Lower leg skin (tissue), 4 donors: ENCODE measurements at regions not wholly inside any gene's neighbourhood (a gene's known extent, or its start where the extent isn't known, plus 50 kb on each side); places are given as distances from the start of the nearest gene placed in this dataset.

Source experiments
- DNase-seq, 2 donors: peaks; one replicate each; pipeline ENCODE4 v3.0.0-alpha.2; 2019; ENCODE audit warnings: low spot score in 2 of 2
- H3K4me3 ChIP-seq: fragments of 200-600 bp; sonication (generic); 2 replicates; pipeline ENCODE4 v1.5.1; 2017; ENCODE audit warnings: mild to moderate bottlenecking, low read depth; ENCODE audit not compliant: poor library complexity, severe bottlenecking
- CTCF ChIP-seq, 3 donors: fragments of 450-650 bp; IDR thresholded peaks; one replicate each; pipeline ENCODE4 v1.5.1; 2016; ENCODE audit warnings: antibody characterized with exemption in 3 of 3, mild to moderate bottlenecking in 3 of 3, moderate library complexity in 2 of 3
- POLR2A ChIP-seq, 2 donors: fragments of 450-650 bp; IDR thresholded peaks; one replicate each; pipeline ENCODE4 v1.6.1; 2016 to 2017; ENCODE audit warnings: antibody characterized with exemption in 2 of 2, mild to moderate bottlenecking in 1 of 2, moderate library complexity in 1 of 2
- WGBS, 2 donors: methylation state at CpG; one replicate each; pipeline ENCODE4 v1.1.5; 2018; 5-methylcytosine and 5-hydroxymethylcytosine counted together
- intact Hi-C: fragments of 100-400 bp; cut with DNase I; formaldehyde crosslinking; loops from one replicate; pipeline ENCODE4 v1.15.0; 2023; ENCODE audit warnings: low total_unique reads

DNA sequence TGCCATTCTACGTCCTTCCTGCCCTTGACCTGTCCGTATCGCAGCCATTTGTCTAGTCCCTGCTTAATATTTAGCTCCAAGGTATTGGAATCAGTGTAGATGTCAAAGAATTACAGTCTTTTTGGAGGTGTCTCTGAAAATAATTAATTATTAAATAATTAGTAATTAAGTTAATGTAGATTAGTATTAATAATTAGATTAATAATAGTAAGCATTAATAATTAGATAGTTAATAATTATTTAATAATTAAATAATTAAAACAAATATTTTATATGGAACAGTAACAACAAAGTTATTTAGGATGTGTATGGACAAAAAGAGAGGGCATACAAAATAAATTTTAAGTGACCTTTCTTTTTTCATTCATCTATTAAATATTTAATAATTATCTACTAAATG lies 639.6 kb downstream of the AACS start:
- intact Hi-C loops: no loop called here
- no peak for TF ChIP-seq POLR2A (IDR thresholded peaks at IDR 0.05)
- no peak for TF ChIP-seq CTCF (IDR thresholded peaks at IDR 0.05)
- 84 to 90% methylated on average over 3 of the region's 3 CpGs for WGBS, 2 donors
- DNase-seq: no peak
- no peak overlapping the region for H3K4me3 ChIP-seq

DNA sequence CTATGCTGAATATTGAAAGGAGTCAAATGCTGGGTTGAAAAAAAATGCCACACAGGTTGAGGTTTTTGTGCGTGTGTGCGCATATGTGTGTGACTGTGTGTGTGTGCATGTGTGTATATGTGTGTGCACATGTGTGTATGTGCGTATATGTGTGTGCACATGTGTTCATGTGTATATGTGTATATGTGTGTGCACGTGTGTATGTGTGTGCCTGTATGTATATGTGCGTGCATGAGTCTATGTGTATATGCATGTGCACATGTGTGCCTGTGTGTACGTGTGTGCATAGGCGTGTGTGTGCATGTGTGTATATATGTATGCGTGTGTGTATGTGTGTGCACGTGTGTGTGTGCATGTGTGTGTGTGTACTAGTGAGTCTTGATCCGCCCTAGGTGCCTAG lies 655.7 kb downstream of the AACS start:
- 85 to 87% methylated on average over 10 of the region's 10 CpGs for WGBS, 2 donors
- TF ChIP-seq POLR2A (IDR thresholded peaks at IDR 0.05): no peak
- no peak for TF ChIP-seq CTCF (IDR thresholded peaks at IDR 0.05)
- H3K4me3 ChIP-seq: no peak overlapping the region
- intact Hi-C loops: no loop called here
- no peak for DNase-seq

DNA sequence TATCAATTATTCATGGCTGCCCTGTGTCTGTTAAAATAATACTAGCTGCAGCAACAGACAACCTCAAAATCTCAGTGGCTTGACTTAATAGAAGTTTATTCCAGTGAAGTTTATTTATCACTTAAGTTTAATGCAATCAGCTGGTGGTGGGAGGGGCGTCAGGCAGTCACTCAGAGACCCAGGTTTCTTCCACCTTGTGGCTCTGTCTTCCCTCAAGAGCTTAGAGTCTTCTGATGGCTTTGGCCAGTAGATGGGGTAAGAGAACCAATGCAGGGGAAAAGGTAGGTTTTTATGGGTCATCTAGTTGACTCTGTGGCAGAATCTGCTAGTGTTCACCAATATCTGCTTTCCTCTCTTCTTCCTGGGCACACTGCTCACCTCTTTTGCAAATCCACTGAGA lies 668.9 kb downstream of the AACS start:
- WGBS, 2 donors: 52 to 68% methylated on average over 1 of the region's 1 CpG
- no peak for DNase-seq

GRCh38 chr12:125738211-125738610 lies 673.0 kb downstream of the AACS start:
- no peak overlapping the region for H3K4me3 ChIP-seq
- DNase-seq: no peak
- TF ChIP-seq POLR2A (IDR thresholded peaks at IDR 0.05) (no peak), CTCF (IDR thresholded peaks at IDR 0.05) (no peak)
- 86 to 96% methylated on average over 1 of the region's 1 CpG for WGBS, 2 donors
- intact Hi-C loops: no loop called here

More for the DNA sequence above, 668.9 kb downstream of the AACS start:
- no peak overlapping the region for H3K4me3 ChIP-seq
- TF ChIP-seq CTCF (IDR thresholded peaks at IDR 0.05) (no peak), POLR2A (IDR thresholded peaks at IDR 0.05) (no peak)
- intact Hi-C loops: no loop called here

- TF ChIP-seq CTCF (IDR thresholded peaks at IDR 0.05): no peak
- TF ChIP-seq POLR2A (IDR thresholded peaks at IDR 0.05): no peak
- intact Hi-C loops: no loop called here
- no peak for DNase-seq
- H3K4me3 ChIP-seq: no peak overlapping the region
- 90 to 93% methylated on average over 8 of the region's 8 CpGs for WGBS, 2 donors
These were observed 677.2 kb downstream of the AACS start for GRCh38 chr12:125742413-125742812.

GRCh38 chr12:125744201-125744600 lies 679.0 kb downstream of the AACS start:
- H3K4me3 ChIP-seq: no peak overlapping the region
- DNase-seq: no peak
- TF ChIP-seq POLR2A (IDR thresholded peaks at IDR 0.05): no peak
- intact Hi-C loops: no loop called here
- WGBS, 2 donors: 89 to 90% methylated on average over 4 of the region's 4 CpGs
